ENCODE measurements at regions not wholly inside any gene's neighbourhood (a gene's known extent, or its start where the extent isn't known, plus 50 kb on each side); places are given as distances from the start of the nearest gene placed in this dataset.
"Not testable (repeated sequence)": the region's sequence is repeated elsewhere in the genome, so short reads cannot be mapped to it uniquely, and the experiment has no call there.

DNA sequence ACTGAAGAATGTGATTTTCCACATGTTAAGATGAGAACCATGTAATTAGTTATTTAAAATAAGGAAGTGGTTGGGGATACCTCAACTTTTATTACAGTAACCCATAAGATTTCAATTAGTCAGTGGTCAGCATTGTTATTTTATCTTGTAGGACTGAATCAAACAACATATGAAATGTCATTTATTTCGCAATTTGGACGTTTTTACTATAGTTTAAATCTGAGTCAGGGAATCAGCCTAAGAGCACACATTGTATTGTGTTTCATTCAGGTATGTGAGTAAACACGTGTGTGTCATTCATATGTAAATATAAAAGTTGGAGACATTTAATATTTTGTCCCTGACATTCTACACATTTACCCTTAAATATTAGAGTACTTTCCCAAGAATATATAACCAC is 1418.7 kb downstream of the GRIK2 start:
- no peak for DNase-seq (ENCODE audit: low spot score in 2 of 2, unreplicated experiment in 2 of 2)
- H3K27ac Mint-ChIP-seq: no peak overlapping the region
- H3K4me1 Mint-ChIP-seq: peaks cover 2% of the 10 kb centered on the region
- peaks cover 13% of the 10 kb centered on the region for H3K9me3 Mint-ChIP-seq
- no peak overlapping the region for H3K4me3 Mint-ChIP-seq
- no peaks in the 10 kb centered on the region for H3K27me3 Mint-ChIP-seq (ENCODE audit: low read depth)
- TF ChIP-seq, protein P1, sequence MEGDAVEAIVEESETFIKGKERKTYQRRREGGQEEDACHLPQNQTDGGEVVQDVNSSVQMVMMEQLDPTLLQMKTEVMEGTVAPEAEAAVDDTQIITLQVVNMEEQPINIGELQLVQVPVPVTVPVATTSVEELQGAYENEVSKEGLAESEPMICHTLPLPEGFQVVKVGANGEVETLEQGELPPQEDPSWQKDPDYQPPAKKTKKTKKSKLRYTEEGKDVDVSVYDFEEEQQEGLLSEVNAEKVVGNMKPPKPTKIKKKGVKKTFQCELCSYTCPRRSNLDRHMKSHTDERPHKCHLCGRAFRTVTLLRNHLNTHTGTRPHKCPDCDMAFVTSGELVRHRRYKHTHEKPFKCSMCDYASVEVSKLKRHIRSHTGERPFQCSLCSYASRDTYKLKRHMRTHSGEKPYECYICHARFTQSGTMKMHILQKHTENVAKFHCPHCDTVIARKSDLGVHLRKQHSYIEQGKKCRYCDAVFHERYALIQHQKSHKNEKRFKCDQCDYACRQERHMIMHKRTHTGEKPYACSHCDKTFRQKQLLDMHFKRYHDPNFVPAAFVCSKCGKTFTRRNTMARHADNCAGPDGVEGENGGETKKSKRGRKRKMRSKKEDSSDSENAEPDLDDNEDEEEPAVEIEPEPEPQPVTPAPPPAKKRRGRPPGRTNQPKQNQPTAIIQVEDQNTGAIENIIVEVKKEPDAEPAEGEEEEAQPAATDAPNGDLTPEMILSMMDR (IDR thresholded peaks at IDR 0.05; ENCODE audit: unreplicated experiment): no peak
- H3K36me3 Mint-ChIP-seq: peaks cover 3% of the 10 kb centered on the region

DNA sequence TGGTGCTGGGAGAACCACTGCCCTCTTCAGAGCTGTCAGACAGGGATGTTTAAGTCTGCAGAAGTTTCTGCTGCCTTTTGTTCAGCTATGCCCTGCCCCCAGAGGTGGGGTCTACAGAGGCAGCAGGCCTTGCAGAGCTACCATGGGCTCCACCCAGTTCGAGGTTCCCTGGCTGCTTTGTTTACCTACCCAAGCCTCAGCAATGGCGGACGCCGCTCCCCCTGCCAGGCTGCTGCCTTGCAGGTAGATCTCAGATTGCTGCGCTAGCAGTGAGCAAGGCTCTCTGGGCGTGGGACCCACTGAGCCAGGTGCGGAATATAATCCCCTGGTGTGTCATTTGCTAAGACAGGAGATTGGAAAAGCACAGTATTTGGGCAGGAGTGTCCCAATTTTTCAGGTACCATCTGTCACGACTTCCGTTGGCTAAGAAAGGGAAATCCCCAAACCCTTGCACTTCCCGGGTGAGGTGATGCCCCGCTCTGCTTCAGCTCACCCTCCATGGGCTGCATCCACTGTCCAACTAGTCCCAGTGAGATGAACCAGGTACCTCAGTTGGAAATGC is 1415.5 kb downstream of the GRIK2 start:
- DNase-seq (ENCODE audit: low spot score in 2 of 2, unreplicated experiment in 2 of 2); H3K4me3 Mint-ChIP-seq; H3K4me1 Mint-ChIP-seq; H3K27ac Mint-ChIP-seq; H3K36me3 Mint-ChIP-seq; H3K27me3 Mint-ChIP-seq (ENCODE audit: low read depth): not testable (repeated sequence)
- peaks cover 30% of the 10 kb centered on the region for H3K9me3 Mint-ChIP-seq

DNA sequence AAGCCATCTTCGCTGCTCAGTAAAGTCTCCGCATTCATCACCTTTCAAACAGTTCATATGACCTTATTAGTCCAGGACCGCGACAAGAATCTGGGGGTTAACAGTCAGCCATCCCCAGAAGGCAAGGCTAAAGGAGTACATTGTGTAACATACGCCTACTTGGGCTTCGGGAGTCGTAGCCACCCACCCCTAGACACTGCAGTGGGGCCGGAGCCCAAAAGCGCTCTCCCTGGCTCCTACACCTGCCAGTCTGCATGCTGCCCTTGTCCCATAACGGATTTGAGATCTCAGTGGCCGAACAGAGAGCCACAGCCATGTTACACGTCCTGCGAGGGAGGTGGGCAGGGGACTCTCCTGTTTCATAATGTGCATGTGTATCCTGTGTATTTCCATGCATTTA is 1405.5 kb downstream of the GRIK2 start:
- Mint-ChIP-seq H3K4me1 (peaks cover 18% of the 10 kb centered on the region), H3K9me3 (peaks cover 8% of the 10 kb centered on the region), H3K27ac (no peak overlapping the region), H3K27me3 (ENCODE audit: low read depth) (no peaks in the 10 kb centered on the region), H3K4me3 (peak overlapping the region; percentile 59), H3K36me3 (no peaks in the 10 kb centered on the region)
- no peak for DNase-seq (ENCODE audit: low spot score in 2 of 2, unreplicated experiment in 2 of 2)
- TF ChIP-seq, protein P1 (IDR thresholded peaks at IDR 0.05; ENCODE audit: unreplicated experiment): no peak

DNA sequence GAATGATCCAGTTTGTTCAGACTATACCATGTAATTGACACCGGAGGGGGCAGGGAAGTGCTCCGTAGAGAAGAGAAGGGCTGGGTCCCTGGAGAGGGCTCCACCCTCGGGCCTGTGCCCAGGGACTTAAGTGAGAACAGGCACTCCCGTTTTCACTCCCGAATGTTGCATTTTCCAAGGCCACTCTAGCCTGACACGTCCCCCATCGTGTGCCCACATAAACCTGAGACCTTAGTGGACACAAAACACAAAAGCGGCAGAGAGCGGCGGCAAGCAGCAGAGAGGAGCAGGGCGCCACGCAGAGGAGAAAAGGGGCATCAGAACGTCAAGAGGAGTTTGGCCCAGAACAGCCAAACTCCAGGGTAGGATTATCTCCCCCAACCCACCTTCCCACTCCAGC is 1405.1 kb downstream of the GRIK2 start:
- Mint-ChIP-seq H3K27me3 (ENCODE audit: low read depth) (no peaks in the 10 kb centered on the region), H3K9me3 (peaks cover 7% of the 10 kb centered on the region), H3K27ac (no peak overlapping the region), H3K36me3 (no peaks in the 10 kb centered on the region), H3K4me3 (peak overlapping the region; percentile 59), H3K4me1 (peaks cover 18% of the 10 kb centered on the region)
- DNase-seq (ENCODE audit: low spot score in 2 of 2, unreplicated experiment in 2 of 2): no peak
- TF ChIP-seq, protein P1 (IDR thresholded peaks at IDR 0.05; ENCODE audit: unreplicated experiment): no peak

DNA sequence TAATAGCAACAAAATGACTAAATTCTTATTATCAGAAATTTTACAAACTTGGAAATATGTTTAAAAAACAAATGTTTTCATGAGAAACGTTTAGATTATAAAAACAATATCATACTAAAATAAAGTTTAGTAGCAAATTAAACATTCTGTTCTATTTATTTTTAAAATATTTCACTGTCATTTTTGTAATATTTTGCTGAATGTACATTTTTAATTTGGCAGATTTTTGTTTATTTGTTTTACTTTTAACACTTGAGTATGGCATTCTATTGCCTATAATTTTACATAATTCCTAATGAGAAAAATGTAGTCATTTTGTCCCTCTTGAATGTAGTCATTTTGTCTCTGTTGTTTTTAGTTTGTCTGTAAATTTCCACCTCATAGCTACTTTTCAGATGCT is 1400.2 kb downstream of the GRIK2 start:
- Mint-ChIP-seq H3K36me3 (no peaks in the 10 kb centered on the region), H3K4me1 (peaks cover 17% of the 10 kb centered on the region)

DNA sequence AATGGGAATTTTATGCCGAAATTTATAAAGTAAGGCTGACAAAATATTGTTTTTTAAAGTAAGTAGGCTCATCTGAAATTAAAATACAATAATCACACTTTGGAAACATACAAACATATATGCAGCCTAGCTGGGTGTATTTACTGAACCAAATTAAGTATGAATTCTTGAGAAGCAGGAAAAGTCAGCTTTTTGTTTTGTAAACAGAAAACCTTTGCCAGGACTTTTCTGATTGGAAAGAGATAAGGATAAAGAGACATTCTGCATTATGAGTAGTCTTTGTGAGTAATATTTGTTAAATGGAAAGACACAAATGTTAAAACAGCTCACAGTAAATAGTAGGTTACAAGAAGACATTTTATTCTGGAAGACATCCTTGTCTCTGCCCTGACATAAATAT is 1380.8 kb downstream of the GRIK2 start:
- H3K36me3 Mint-ChIP-seq: peaks cover 5% of the 10 kb centered on the region
- H3K27me3 Mint-ChIP-seq (ENCODE audit: low read depth): no peaks in the 10 kb centered on the region
- TF ChIP-seq, protein P1 (IDR thresholded peaks at IDR 0.05; ENCODE audit: unreplicated experiment): no peak
- H3K9me3 Mint-ChIP-seq: peaks cover 18% of the 10 kb centered on the region
- no peak overlapping the region for H3K4me3 Mint-ChIP-seq
- no peaks in the 10 kb centered on the region for H3K4me1 Mint-ChIP-seq
- no peak for DNase-seq (ENCODE audit: low spot score in 2 of 2, unreplicated experiment in 2 of 2)
- H3K27ac Mint-ChIP-seq: no peak overlapping the region

More for the DNA sequence above, 1400.2 kb downstream of the GRIK2 start:
- Mint-ChIP-seq H3K27ac (no peak overlapping the region), H3K27me3 (ENCODE audit: low read depth) (no peaks in the 10 kb centered on the region), H3K4me3 (no peak overlapping the region), H3K9me3 (peaks cover 3% of the 10 kb centered on the region)
- DNase-seq (ENCODE audit: low spot score in 2 of 2, unreplicated experiment in 2 of 2): no peak
- TF ChIP-seq, protein P1 (IDR thresholded peaks at IDR 0.05; ENCODE audit: unreplicated experiment): no peak
